T-helper 2 cell treated with Interferon-gamma antibody and Interleukin-4, amounts not matched to agents 100 ng/mL and 5 ng/mL, for 36 hours (primary cell): ENCODE measurements at regions not wholly inside any gene's neighbourhood (a gene's known extent, or its start where the extent isn't known, plus 50 kb on each side); places are given as distances from the start of the nearest gene placed in this dataset.
"Not testable (repeated sequence)": the region's sequence is repeated elsewhere in the genome, so short reads cannot be mapped to it uniquely, and the experiment has no call there.

Experiments used
- intact Hi-C: fragments of 100-400 bp; cut with micrococcal nuclease; formaldehyde crosslinking; loops from one replicate; pipeline ENCODE4 v1.15.1; 2023

DNA sequence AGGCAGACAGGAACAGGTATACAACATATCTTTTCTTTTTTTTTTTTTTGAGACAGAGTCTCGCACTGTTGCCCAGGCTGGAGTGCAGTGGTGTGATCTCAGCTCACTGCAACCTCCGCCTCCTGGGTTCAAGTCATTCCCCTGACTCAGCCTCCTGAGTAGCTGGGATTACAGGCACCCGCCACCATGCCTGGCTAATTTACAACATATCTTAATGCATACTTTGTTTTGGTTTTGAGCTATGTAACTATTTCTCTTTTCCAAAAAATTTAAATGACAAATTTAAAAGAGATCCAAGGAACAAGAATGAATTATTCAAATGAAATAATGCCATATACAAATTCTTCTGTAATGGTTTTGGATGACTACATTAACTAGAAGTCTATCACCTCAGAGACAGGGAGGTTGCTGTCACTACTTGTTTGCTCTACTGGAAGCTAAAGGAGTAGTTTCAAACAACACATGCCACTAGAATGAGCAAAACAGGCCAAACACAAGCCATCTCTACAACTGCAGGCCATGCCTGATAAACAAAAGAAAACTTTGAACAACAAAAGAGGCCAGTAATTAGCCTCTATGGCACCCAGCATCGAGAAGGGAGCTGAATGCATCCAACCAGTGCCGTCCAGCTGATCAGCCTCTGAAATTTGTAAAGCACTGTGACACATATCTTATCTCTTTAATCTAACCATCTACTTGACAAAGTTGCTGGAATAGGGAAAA, 133.6 kb upstream of the VOPP1 start:
- intact Hi-C loops = not testable (repeated sequence)

DNA sequence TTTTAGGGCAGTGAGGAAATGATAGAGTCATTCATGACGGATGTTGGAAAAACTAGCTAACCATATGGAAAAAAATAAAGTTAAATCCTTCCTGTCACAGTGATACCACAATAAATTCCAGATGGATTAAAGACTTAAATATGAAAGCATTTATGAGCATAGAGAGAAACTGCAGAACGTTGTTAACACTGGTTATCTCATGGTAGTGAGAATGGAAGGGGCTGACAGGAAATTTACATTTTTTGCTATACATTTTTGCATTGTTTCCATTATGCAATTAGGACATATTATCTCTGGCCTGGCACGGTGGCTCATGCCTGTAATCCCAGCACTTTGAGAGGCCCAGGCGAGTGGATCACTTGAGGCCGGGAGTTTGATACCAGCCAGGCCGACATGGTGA, 130.5 kb upstream of the VOPP1 start:
- intact Hi-C loops = not testable (repeated sequence)

DNA sequence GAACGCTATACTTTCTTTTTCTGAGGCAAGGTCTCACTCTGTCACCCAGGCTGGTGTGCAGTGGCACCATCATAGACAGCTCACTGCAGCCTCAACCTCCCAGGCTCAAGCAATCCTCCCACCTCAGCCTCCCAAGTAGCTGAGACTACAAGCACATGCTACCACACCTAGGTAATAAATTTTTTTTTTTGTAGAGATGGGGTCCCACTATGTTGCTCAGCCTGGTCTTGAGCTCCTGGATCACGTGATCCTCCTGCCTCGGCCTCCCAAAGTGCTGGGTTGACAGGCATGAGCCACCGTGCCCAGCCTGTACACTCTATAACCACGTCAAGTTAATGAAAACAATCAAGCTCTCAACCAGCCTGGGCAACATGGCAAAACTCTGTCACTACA, 127.1 kb upstream of the VOPP1 start:
- intact Hi-C loops = not testable (repeated sequence)

DNA sequence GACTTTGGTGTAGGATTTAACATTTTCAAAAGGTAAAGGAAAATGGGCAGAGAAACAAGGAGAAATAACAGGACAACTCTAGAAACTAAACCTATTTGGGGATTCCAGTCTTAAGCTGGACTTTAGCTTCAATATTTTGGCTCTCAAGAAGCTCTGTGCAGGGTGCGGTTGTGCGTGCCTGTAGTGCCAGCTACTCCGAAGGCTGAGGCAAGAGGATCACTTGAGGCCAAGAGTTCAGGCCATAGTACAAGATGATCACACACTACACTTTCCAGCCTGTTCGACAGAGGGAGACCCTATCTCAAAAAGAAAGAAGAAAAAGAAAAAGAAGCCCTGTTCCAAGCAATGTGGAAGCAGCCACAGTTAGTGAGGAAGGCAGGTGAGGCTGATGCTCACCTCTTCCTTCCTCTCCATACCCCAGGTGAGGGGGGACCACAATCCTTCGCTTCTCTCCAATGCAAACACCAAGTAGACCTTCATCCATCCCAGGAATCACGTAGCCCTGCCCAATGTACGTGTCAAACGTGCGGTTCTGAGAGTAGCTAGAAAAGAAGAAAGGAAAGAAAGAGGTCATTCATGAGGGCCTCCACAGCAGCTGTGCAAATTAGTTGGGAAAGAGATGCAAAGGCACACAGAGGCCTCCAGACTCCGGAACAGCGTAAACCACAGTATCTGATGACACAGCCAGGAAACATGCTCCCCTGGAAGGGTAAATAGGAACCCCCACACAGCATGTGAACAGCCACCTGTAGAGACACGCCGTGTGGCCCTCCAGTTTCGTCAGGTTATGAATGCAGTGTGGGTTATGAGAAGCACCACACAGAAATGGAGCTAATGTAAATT, 126.5 kb upstream of the VOPP1 start:
- intact Hi-C loops = not testable (repeated sequence)

DNA sequence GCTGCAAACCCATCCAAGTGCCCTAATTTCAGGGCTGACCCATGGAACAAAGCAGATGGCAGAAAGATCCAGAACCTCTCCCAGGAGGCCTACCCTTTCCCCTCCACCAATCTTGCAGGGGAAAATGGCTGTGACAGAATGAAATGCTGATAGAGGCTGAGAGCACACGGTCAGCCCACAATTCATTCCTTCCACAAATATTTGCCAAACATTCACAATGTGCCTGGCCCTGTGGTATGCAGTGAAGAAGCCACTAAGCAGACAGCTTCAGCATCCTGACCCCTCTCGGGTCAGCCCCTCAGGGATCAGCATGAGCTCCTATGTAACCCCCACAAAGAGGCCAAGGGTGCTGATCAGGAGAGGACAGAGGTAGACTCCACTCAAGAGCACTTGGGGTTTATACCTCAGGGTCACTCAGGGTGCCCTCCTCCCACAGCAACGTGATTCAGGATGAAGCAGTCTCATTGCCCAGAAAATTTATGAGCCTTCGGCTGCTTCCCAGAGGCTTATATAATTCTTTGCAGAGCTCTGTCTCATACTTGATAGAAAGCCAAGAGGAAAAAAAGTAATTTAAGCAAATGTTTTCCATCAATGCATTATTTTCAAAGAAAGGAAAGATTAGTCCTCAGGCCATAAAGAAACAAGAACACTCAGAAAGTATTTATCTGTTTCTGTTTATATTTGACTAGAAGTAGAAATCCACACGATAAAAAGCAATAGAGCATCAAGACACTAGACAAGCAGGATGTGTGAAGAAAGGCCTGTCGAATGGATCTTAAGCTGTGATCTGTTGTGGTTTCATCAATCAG, 123.8 kb upstream of the VOPP1 start:
- intact Hi-C loops = not testable (repeated sequence)

DNA sequence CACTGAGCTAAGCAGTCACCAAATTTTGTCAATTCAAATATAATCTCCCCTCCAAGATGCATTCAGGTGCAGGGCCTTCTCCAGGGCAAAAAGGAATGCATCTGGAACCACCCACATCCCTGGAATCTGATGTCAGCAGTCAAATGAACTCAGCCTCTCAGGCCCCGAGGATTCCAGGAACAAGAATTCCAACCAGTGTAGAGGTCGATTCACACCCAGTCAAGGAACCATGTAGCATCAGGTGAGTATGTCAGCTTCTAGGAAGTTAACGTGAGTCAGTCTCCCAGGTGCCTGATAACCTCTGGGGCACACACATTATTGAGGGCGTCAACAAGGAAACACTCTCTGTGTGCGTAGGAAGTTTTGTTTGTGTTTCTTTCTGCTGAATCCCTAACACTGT, 122.2 kb upstream of the VOPP1 start:
- intact Hi-C loops = not testable (repeated sequence)

DNA sequence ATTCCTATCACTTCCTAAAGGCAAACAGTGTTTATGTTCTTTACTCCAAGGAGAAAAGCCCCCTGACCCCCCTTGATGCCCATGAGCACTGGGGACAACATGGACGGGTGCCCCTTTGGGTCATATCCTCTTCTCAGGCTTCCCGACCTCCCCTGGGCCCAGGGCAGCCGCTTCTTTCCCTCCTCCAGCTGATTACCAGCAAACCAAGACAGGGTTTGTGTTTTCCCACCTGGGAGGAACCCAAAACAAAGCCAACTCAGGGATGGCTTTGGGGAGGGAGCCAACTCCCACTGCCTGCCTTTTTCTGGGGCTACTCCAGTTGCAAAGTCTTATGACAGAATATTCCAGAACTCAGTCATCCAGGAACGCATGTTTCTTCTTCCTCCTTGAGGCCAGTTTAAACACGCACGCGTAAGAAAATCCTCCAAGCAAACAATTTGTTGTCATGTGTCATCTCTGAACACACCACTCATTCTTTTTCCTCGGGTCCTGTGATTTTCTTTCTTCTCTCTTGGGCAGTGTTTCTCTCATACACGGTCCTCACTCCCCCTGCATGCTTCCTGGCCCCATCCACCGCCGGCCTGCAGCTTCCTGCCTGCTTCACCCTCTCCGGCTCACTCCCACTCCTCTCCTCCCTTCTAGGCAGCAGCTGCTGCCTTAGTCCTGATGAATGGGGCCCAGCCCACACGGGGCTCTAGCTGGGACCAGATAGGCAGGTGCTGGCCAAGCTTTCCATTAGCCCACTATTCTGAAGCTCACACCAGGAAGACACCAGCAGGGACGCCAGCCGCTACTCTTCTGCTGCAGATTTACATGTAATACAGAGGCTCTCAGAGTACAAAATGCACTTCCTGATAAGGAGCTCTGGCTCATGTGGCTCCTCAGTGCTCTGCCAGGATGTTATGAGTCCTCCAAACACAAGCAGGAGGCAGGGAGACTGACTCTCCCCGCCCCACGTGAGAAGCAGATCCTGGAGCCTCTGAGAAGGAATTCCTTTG, 116.7 kb upstream of the VOPP1 start:
- intact Hi-C loops = not testable (repeated sequence)

DNA sequence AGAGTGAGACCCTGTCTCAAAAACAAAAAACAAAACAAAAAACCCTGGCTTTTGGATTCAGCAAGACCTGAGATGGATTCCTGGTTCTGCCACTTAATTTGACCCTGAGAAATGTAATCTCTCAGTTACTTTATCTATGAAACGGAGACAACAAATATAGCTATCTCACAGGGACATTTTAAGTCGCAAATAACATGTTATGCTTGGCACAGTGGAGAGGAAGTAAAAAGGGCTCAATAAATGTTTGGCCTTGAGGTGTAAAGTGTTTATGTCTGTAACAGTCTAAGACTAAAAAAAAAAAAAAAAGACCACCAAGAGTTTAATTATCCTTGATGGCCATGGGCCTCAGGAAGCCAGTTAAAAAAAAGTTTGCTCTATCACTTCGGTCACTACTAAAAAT, 116.0 kb upstream of the VOPP1 start:
- intact Hi-C loops = not testable (repeated sequence)

DNA sequence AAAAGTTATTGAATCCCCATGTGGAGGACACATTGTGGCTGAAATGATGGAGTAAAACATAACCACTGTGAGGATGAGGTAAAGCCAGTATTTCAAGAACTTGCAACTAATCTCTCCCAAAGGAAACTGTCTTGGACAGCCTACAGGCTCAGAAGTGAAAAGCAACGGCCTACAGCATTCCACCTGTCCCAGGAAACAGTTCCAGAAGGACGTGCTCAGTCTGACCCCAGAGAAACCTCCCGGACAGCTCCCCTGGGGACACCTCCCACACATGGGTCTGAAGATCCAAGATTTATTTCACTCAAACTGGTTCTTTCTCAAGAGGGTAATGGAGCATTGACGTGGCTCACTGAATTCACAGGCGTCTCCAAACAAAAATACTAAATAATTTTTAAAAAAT, 115.0 kb upstream of the VOPP1 start:
- intact Hi-C loops = not testable (repeated sequence)

DNA sequence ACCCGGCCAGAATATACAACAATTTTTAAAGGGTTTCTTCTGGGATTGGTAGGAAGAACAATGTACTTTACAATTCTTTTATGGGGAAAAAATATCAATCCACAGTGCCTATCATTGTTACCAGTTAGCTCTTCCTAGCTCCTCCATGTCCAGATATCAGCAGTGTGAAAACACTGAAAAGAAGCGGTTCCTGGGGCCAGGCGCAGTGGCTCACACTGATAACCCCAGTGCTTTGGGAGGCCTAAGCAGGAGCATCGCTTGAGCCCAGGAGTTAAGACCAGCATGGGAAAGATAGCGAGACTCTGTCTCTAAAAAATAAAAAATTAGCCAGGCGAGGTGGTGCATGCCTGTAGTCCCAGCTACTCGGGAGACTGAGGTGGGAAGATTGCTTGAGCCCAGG, 114.5 kb upstream of the VOPP1 start:
- intact Hi-C loops = not testable (repeated sequence)

DNA sequence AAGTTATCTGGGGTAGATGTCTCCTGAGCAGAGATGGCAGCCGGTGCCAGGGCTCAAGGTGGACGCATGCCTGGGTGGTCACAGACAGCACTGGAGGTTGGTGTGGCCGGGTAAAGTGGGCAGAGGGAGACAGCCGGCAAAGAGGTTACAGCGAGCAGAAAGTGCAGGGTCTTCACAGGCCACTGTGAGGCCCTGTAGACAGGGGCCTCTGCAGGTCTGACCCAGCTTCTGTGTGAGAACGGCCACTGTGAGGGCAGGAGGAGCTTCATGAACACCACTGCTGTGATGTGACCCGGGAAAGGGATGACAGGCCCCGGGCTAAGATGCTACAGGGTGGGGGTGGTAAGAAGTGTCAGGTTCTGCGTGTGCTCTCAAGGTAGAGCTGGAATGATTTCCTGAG, 111.2 kb upstream of the VOPP1 start:
- intact Hi-C loops = not testable (repeated sequence)

- intact Hi-C loops = not testable (repeated sequence)
Measured at GRCh38 chr7:55675589-55675988, 103.3 kb upstream of the VOPP1 start.

DNA sequence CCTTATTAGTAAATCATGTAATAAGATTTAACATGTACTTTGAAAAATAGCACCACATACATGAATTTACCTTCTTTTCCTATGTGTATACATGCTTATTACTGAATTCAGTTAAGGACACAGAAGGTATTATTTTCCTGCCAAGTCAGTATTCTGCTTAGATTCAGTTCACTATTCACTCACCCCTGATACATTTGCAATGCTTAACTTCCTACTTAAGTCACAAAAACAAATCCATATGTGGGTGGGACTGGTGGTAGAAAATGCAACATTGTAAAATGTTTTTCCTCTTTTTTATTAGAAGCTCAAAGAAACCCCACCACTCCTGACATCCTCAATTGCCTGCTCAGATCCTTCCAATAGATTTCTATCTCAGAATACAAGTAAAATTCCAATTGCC, 101.2 kb upstream of the VOPP1 start:
- intact Hi-C loops = not testable (repeated sequence)

DNA sequence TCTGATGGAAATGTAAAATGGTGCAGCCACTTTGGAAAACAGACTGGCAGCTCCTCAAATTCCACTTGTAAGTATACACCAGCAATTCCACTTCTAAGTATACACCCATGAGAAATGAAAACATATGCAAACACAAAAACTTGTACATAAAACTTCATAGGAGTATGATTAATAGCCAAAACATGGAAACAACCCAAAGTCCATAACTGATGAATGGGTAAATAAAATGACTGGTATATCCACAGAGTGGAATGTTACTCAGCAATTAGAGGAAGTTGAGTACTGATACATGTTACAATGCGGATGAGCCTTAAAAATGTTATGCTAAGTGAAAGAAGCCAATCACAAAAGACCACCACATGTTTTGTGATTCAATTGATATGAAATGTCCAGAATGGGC, 99.8 kb upstream of the VOPP1 start:
- intact Hi-C loops = not testable (repeated sequence)

DNA sequence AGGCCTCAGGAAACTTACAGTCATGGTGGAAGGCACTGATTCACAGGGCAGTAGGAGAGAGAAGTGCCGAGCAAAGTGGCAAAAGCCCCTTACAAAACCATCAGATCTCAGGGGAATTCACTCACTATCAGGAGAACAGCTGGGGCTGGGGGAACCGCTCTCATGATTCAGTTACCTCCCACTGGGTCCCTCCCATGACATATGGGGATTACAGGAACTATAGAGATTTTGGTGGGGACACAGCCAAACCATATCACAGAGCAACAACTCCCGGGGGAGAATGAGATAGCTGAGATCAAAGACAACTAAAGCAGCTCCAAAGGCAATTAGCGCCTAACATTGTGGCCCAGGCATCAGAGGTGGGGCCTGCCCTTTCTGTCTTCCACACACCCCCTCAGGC, 85.4 kb upstream of the VOPP1 start:
- intact Hi-C loops = no loop called here

DNA sequence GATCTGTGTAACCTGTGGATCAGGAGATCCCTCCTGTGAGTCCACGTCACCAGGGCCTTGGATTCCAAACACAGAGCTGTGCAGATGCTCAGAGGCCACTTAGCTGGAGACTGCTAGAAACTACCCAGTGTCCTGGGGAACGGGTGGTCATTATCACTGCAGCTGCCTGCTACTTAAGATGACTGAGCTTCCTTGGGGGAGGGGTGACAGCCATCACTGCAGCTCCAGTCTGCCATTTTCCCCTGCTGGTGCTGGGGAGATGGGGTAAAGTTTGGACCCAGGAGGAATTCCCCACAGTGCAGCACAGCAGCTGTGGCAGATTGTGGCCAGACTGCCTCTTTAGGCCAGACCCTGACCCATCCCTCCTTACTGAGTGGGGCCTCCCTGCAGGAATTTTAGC, 78.8 kb upstream of the VOPP1 start:
- intact Hi-C loops = no loop called here

DNA sequence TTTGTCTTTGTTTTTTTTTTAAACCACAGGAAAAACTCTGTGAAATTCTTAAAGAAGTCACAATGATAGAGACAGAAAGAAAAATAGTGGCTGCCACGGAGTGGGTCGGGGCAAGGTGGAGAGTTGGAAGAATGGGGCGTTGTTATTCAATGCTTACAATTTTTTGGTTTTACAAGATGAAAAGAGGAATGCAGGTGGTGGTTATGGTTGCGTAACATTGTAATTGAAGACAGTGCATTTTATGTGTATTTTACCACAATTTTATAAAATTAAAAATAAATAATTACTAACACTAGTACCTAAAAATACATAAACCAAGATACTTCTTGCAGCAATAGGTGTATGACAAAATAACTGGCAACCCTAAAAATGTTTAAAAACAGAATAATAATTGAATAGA, 76.9 kb upstream of the VOPP1 start:
- intact Hi-C loops = no loop called here

- intact Hi-C loops = loop anchor here (5.0 kb wide), 2 partner anchors 52 to 212 kb away; no protein-coding TSS in a partner anchor
Measured at GRCh38 chr7:55644567-55644966, 72.3 kb upstream of the VOPP1 start.

DNA sequence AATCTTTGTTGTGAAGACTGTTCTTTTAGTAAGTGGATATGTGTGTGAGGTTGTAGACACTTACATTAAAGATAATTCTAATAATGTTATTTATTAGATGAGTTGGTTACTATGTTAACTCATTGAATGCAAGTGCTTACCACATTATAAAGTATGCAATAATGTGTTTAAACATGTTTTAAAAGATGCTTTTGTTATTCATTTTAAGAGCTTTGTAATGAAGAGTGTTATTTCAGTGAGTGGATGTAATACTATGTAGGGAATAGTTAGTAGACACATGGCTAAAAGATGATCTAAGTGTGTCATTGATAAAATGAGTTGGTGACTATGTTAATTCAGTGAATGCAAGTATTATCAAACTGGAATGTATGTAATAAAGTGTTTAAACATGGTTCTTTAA, 70.0 kb upstream of the VOPP1 start:
- intact Hi-C loops = loop anchor here (5.0 kb wide), 2 partner anchors 50 to 210 kb away; no protein-coding TSS in a partner anchor

- intact Hi-C loops = loop anchor here (1.0 to 5.0 kb wide), 4 partner anchors 50 to 432 kb away; partner anchors contain the start of gene NIPSNAP2
Measured at GRCh38 chr7:55641811-55642210, 69.5 kb upstream of the VOPP1 start.
